ENCODE measurements at regions not wholly inside any gene's neighbourhood (a gene's known extent, or its start where the extent isn't known, plus 50 kb on each side); places are given as distances from the start of the nearest gene placed in this dataset.

DNA sequence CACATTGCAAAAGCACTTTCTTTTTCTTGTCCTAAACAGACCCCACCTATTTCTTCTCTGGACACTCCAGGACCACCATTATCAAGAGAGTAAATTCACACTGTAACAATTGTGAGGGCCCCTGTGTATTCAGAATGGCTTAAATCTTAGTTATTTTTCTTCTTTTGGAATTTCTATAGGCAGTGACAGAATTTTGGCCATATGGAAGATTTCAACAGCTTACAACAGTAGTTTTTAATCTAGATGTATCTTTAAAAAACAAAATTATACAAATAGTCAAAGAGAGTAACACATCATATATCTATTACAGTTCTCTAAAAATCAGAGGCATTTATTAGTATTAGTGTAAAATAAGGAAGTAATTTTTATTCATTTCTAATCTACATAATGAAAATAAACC, 482.1 kb downstream of the LIG4 start:
- Mint-ChIP-seq H3K4me1 (ENCODE audit: low read depth, unreplicated experiment) (no peaks in the 10 kb centered on the region), H3K36me3 (ENCODE audit: low read depth, unreplicated experiment) (no peaks in the 10 kb centered on the region), H3K9me3 (ENCODE audit: unreplicated experiment) (no peaks in the 10 kb centered on the region), H3K4me3 (ENCODE audit: unreplicated experiment) (no peak overlapping the region), H3K27me3 (ENCODE audit: low read depth, unreplicated experiment) (no peaks in the 10 kb centered on the region), H3K27ac (ENCODE audit: unreplicated experiment) (no peak overlapping the region)
- Histone ChIP-seq H3K27me3 (ENCODE audit: insufficient read depth, low read length) (no peaks in the 10 kb centered on the region), H3K27ac (ENCODE audit: low read depth, low read length) (no peak overlapping the region), H3K4me2 (ENCODE audit: low read length) (no peak overlapping the region), H3K4me1 (ENCODE audit: insufficient read depth, low read length) (no peaks in the 10 kb centered on the region), H4K20me1 (ENCODE audit: insufficient read depth, low read length) (no peaks in the 10 kb centered on the region), H3K9me3 (ENCODE audit: insufficient read depth, low read depth, low read length) (no peaks in the 10 kb centered on the region), H3K9ac (ENCODE audit: low read length) (no peak overlapping the region), H3K4me3 (ENCODE audit: insufficient read depth, low read depth, low read length) (no peak overlapping the region), H2AFZ (ENCODE audit: low read depth, low read length) (no peak overlapping the region), H3K79me2 (ENCODE audit: insufficient read depth, low read length) (no peaks in the 10 kb centered on the region), H3K36me3 (ENCODE audit: insufficient read depth, low read length) (no peaks in the 10 kb centered on the region)
- TF ChIP-seq EZH2 (IDR thresholded peaks at IDR 0.05; ENCODE audit: insufficient read depth, low read length): no peak
- TF ChIP-seq, protein P1, sequence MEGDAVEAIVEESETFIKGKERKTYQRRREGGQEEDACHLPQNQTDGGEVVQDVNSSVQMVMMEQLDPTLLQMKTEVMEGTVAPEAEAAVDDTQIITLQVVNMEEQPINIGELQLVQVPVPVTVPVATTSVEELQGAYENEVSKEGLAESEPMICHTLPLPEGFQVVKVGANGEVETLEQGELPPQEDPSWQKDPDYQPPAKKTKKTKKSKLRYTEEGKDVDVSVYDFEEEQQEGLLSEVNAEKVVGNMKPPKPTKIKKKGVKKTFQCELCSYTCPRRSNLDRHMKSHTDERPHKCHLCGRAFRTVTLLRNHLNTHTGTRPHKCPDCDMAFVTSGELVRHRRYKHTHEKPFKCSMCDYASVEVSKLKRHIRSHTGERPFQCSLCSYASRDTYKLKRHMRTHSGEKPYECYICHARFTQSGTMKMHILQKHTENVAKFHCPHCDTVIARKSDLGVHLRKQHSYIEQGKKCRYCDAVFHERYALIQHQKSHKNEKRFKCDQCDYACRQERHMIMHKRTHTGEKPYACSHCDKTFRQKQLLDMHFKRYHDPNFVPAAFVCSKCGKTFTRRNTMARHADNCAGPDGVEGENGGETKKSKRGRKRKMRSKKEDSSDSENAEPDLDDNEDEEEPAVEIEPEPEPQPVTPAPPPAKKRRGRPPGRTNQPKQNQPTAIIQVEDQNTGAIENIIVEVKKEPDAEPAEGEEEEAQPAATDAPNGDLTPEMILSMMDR (IDR thresholded peaks at IDR 0.05; ENCODE audit: insufficient read depth, low read depth, low read length): no peak
- FAIRE-seq (no peak), DNase-seq (ENCODE audit: low read depth) (no peak)

DNA sequence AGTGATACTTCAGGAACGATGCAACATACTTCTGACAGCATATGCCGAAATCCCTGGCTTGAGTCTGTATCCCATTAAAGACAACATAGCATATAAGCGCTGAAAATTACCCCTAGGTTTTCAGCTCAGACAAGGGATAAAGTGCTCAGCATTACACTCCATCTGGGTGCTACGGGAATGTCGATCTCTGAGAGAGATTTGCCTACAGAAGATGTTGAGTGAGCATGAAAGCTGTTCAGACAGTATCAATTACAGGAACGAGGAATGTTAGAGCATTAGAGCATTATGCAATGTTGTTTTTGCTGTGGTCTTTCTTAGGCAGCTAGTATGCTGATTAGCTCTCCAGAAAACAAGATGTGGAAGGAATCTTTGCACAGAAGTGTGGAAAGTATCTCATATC, 484.5 kb downstream of the LIG4 start:
- Histone ChIP-seq H3K4me2 (ENCODE audit: low read length) (no peak overlapping the region), H3K27ac (ENCODE audit: low read depth, low read length) (no peak overlapping the region), H3K4me1 (ENCODE audit: insufficient read depth, low read length) (no peaks in the 10 kb centered on the region), H3K9ac (ENCODE audit: low read length) (no peak overlapping the region), H3K27me3 (ENCODE audit: insufficient read depth, low read length) (no peaks in the 10 kb centered on the region), H4K20me1 (ENCODE audit: insufficient read depth, low read length) (no peaks in the 10 kb centered on the region), H2AFZ (ENCODE audit: low read depth, low read length) (no peak overlapping the region), H3K9me3 (ENCODE audit: insufficient read depth, low read depth, low read length) (no peaks in the 10 kb centered on the region), H3K4me3 (ENCODE audit: insufficient read depth, low read depth, low read length) (no peak overlapping the region), H3K79me2 (ENCODE audit: insufficient read depth, low read length) (no peaks in the 10 kb centered on the region), H3K36me3 (ENCODE audit: insufficient read depth, low read length) (no peaks in the 10 kb centered on the region)
- Mint-ChIP-seq H3K9me3 (ENCODE audit: unreplicated experiment) (no peaks in the 10 kb centered on the region), H3K27ac (ENCODE audit: unreplicated experiment) (no peak overlapping the region), H3K4me1 (ENCODE audit: low read depth, unreplicated experiment) (no peaks in the 10 kb centered on the region), H3K36me3 (ENCODE audit: low read depth, unreplicated experiment) (no peaks in the 10 kb centered on the region), H3K27me3 (ENCODE audit: low read depth, unreplicated experiment) (no peaks in the 10 kb centered on the region), H3K4me3 (ENCODE audit: unreplicated experiment) (no peak overlapping the region)
- peak; percentile 60 for DNase-seq (ENCODE audit: low read depth)
- FAIRE-seq: no peak
- TF ChIP-seq, protein P1 (IDR thresholded peaks at IDR 0.05; ENCODE audit: insufficient read depth, low read depth, low read length): no peak
- TF ChIP-seq EZH2 (IDR thresholded peaks at IDR 0.05; ENCODE audit: insufficient read depth, low read length): no peak

- Histone ChIP-seq H3K4me3 (ENCODE audit: insufficient read depth, low read depth, low read length) (no peak overlapping the region), H3K27ac (ENCODE audit: low read depth, low read length) (no peak overlapping the region), H3K9me3 (ENCODE audit: insufficient read depth, low read depth, low read length) (no peaks in the 10 kb centered on the region), H3K9ac (ENCODE audit: low read length) (no peak overlapping the region), H4K20me1 (ENCODE audit: insufficient read depth, low read length) (no peaks in the 10 kb centered on the region), H3K4me2 (ENCODE audit: low read length) (peak overlapping the region; percentile 69), H3K36me3 (ENCODE audit: insufficient read depth, low read length) (no peaks in the 10 kb centered on the region), H3K4me1 (ENCODE audit: insufficient read depth, low read length) (no peaks in the 10 kb centered on the region), H3K79me2 (ENCODE audit: insufficient read depth, low read length) (no peaks in the 10 kb centered on the region), H2AFZ (ENCODE audit: low read depth, low read length) (no peak overlapping the region), H3K27me3 (ENCODE audit: insufficient read depth, low read length) (no peaks in the 10 kb centered on the region)
- Mint-ChIP-seq H3K27ac (ENCODE audit: unreplicated experiment) (no peak overlapping the region), H3K9me3 (ENCODE audit: unreplicated experiment) (no peaks in the 10 kb centered on the region), H3K4me1 (ENCODE audit: low read depth, unreplicated experiment) (no peaks in the 10 kb centered on the region), H3K27me3 (ENCODE audit: low read depth, unreplicated experiment) (no peaks in the 10 kb centered on the region), H3K36me3 (ENCODE audit: low read depth, unreplicated experiment) (no peaks in the 10 kb centered on the region), H3K4me3 (ENCODE audit: unreplicated experiment) (no peak overlapping the region)
- FAIRE-seq (no peak), DNase-seq (ENCODE audit: low read depth) (no peak)
- no peak for TF ChIP-seq EZH2 (IDR thresholded peaks at IDR 0.05; ENCODE audit: insufficient read depth, low read length)
- TF ChIP-seq, protein P1 (IDR thresholded peaks at IDR 0.05; ENCODE audit: insufficient read depth, low read depth, low read length): no peak
Observed at GRCh38 chr13:107721125-107721869, 494.0 kb downstream of the LIG4 start.

All from astrocyte (in vitro differentiated cells and primary cell).